ENCODE measurements at regions not wholly inside any gene's neighbourhood (a gene's known extent, or its start where the extent isn't known, plus 50 kb on each side); places are given as distances from the start of the nearest gene placed in this dataset.

DNA sequence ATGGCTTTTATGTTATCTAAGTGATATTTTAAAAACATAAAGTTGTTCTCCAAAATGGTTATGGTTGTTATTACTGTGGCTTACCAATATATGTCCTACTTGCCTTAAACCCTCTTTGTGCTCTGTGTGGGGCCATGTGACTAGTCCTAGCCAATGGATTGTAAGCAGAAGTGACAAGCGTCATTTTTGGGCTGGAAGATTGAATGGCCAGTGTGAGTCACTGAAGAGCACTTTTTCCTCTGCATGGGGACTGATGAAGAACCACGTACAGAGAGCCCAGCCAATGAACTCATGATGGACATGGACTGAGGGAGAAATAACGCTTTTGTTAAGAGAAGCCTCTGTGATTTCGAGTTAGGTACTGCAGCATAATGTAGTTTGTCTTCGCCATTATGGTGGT lies 332.7 kb downstream of the EDEM1 start:
- Histone ChIP-seq H3K9me3 (no peaks in the 10 kb centered on the region), H3K36me3 (no peaks in the 10 kb centered on the region), H3K27me3 (no peaks in the 10 kb centered on the region), H3K4me3 (no peak overlapping the region)
- DNase-seq, result no peak

DNA sequence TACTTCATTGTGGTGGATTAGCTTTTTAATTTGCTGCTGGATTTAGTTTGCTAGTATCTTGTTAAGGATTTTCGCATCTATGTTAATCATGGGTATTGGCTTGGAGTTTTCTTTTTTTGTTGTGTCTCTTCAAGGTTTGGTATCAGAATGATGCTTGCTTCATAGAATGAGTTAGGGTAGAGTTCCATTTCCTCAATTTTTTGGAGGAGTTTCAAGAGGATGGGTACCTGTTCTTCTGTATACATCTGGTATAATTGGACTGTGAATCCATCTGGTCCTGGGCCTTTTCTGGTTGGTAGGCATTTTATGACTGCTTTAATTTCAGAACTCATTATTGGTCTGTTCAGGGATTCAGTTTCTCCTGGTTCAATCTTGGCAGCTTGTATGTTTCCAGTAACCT lies 335.6 kb downstream of the EDEM1 start:
- Histone ChIP-seq H3K27me3 (no peaks in the 10 kb centered on the region), H3K4me3 (no peak overlapping the region), H3K36me3 (no peaks in the 10 kb centered on the region), H3K9me3 (no peaks in the 10 kb centered on the region)
- DNase-seq, result no peak

DNA sequence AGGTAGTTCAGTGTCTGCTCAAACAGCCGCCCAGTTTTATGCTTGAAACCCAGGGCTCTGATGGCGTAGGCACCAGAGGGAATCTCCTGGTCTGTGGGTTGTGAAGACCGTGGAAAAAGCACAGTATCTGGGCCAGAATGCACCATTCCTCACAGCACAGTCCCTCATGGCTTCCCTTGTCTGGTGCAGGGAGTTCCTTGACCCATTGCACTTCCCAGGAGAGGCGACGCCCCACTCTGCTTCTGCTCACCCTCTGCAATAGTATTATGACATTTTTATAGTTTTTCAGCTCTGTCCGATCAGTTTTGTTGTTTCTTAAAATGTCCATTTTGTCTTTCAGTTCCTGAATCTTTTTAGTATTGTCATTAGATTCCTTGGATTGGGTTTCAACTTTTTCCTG lies 343.5 kb downstream of the EDEM1 start:
- H3K9me3 ChIP-seq, result no peaks in the 10 kb centered on the region
- no peaks in the 10 kb centered on the region for H3K36me3 ChIP-seq

DNA sequence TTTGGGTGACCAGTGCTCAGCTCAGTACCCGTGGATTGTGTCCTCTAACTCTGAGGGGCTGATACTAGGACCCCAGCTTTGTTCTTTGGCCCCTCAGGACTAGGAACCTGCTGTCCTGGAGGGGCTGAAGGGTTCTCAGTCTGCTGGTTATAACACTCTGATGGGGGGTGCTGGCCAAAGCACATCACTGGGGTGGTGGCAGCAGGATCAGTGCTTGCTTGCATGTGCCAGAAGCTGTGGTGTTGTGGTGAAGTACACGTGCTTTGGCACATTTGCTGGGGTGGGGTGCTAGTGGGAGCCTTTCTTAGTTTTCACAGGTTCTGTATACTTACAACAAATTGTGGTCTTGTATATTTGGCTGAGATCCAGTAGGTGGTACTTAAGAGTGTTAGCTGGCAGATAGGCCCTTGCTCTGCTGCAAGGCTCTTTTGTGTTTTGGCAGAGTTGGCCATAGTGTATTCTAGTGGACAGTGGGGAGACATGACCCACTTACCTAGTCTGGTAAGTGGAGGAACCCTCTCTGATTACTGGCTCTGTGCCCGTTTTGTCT lies 344.3 kb downstream of the EDEM1 start:
- Histone ChIP-seq H3K4me3 (no peak overlapping the region), H3K9me3 (no peaks in the 10 kb centered on the region), H3K36me3 (no peaks in the 10 kb centered on the region), H3K27me3 (no peaks in the 10 kb centered on the region)
- DNase-seq, result no peak

More for the DNA sequence above, 343.5 kb downstream of the EDEM1 start:
- H3K4me3 ChIP-seq, result no peak overlapping the region
- DNase-seq, result no peak
- no peaks in the 10 kb centered on the region for H3K27me3 ChIP-seq

DNA sequence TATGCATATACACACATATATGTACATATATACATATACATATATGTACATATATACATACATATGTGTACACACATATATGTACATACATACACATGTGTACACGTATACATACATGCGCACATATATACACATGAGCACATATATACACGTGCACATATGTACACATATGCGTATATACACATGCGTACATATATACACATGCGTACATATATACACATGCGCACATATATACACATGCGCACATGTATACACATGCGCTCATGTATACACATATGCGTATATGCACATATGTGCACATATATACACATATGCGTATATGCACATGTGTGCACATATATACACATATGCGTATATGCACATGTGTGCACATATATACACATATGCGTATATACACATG lies 353.0 kb downstream of the EDEM1 start:
- H3K27me3 ChIP-seq, result no peaks in the 10 kb centered on the region

DNA sequence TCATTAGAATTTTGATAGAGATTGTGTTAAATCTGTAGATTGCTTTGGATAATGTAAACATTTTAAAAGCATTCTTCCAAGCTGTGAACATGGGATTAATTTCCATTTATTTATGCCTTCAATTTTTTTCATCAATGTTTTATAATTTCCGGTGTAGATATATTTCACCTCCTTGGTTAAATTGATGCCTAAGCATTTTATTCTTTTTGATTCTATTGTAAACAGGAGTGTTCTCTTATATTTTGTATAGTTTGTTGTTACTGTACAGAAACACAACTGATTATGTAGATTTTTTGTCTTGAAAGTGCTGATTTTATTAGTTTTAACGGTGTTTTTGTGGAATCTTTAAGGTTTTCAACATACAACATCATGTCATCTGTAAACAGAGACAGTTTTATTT lies 355.0 kb downstream of the EDEM1 start:
- H3K9me3 ChIP-seq, result no peaks in the 10 kb centered on the region
- H3K36me3 ChIP-seq, result no peaks in the 10 kb centered on the region
- H3K4me3 ChIP-seq, result no peak overlapping the region
- DNase-seq, result no peak
- no peaks in the 10 kb centered on the region for H3K27me3 ChIP-seq

More for the DNA sequence above, 353.0 kb downstream of the EDEM1 start:
- H3K9me3 ChIP-seq, result no peaks in the 10 kb centered on the region
- H3K36me3 ChIP-seq, result no peaks in the 10 kb centered on the region
- DNase-seq, result no peak
- H3K4me3 ChIP-seq, result no peak overlapping the region

DNA sequence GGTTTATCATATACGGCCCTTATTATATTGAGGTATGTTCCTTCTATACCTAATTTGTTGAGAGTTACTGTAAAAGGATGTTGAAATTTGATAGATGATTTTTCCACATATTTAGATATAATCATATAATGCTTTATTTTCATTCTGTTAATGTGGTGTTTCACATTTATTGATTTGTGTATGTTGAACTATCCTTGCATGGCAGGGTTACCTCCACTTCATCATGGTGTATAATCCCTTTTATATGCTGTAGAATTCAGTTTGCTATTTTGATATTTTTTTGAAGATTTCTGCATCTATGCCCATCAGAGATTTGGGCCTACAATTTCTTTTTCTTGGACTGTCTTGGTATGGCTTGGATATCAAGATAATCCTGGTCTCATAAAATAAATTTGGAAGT lies 355.5 kb downstream of the EDEM1 start:
- Histone ChIP-seq H3K9me3 (no peaks in the 10 kb centered on the region), H3K36me3 (no peaks in the 10 kb centered on the region), H3K27me3 (no peaks in the 10 kb centered on the region), H3K4me3 (no peak overlapping the region)
- DNase-seq, result no peak

DNA sequence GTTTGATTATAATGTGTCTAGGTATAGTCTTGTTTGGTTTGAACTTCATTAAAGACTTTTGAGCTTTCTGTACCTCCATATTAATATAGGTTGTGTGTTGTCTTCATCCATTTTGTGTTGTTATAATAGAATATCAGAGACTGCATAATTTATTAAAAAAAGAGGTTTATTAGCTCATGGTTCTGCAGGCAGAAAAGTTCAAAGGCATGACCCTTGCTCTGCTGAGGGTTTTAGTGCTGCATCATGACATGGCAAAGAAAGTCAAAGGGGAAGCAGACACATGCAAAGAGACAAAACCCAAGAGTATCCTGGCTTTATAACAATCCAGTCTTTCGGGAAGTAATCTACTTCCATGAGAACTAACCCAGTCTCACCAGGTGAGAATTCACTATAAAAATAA lies 358.2 kb downstream of the EDEM1 start:
- DNase-seq, result no peak
- Histone ChIP-seq H3K9me3 (no peaks in the 10 kb centered on the region), H3K36me3 (no peaks in the 10 kb centered on the region), H3K4me3 (no peak overlapping the region), H3K27me3 (no peaks in the 10 kb centered on the region)

DNA sequence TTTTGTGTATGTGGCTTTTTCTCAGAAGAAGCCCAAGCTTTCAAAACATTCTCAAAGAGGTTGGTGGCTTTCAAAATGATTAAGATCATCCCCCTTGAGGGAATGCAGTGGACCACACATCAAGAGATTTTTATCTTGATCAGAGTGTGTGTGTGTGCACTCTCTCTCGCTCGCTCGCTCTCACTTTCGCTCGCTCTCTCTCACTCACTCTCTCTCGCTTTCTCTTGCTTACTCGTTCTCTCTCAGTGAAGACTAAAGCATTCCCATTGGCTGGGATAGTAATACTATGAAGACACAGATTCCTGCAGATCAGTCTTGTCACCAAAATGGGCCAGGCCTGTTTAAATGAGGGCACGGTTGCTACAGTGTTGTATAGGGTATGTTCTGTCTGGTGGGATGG lies 365.7 kb downstream of the EDEM1 start:
- DNase-seq, result no peak
- Histone ChIP-seq H3K9me3 (no peaks in the 10 kb centered on the region), H3K4me3 (no peak overlapping the region), H3K36me3 (no peaks in the 10 kb centered on the region), H3K27me3 (no peaks in the 10 kb centered on the region)

DNA sequence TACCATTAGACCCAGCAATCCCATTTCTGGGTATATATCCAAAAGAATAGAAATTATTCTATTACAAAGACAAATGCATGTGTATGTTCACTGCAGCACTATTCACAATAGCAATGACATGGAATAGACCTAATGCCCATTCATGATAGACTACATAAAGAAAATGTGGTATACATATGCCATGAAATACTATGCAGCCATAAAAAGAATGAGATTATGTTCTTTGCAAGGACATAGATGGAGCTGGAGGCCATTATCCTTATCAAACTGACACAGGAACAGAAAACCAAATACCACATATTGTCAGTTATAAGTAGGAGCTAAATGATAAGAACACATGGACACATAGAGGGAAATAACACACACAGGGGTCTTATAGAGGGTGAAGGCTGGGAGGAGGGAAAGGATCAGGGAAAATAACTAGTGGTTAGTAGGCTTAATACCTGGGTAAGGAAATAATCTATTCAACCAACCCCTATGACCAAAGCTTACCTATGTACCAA lies 366.8 kb downstream of the EDEM1 start:
- Histone ChIP-seq H3K36me3 (no peaks in the 10 kb centered on the region), H3K27me3 (no peaks in the 10 kb centered on the region), H3K4me3 (no peak overlapping the region), H3K9me3 (no peaks in the 10 kb centered on the region)
- DNase-seq, result no peak

DNA sequence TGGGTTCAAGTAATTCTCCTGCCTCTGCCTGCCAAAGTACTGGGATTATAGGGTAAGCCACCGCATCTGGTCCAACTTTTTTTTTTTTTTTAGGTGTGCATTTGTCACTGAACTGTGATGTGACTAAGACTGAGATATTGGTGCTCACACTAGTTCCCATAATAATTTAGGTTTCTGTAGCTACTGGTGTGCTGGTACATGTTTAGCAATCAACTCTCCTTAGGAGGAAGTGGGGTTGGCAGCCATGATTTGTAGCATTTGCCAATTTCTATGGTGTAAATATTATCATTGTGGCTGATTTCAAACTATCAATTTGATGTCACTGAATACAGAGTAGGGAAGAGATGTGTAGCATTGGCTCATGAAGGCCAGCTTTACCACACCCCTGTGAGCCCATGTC lies 372.7 kb downstream of the EDEM1 start:
- Histone ChIP-seq H3K36me3 (no peaks in the 10 kb centered on the region), H3K27me3 (no peaks in the 10 kb centered on the region), H3K9me3 (no peaks in the 10 kb centered on the region), H3K4me3 (no peak overlapping the region)
- DNase-seq, result no peak

DNA sequence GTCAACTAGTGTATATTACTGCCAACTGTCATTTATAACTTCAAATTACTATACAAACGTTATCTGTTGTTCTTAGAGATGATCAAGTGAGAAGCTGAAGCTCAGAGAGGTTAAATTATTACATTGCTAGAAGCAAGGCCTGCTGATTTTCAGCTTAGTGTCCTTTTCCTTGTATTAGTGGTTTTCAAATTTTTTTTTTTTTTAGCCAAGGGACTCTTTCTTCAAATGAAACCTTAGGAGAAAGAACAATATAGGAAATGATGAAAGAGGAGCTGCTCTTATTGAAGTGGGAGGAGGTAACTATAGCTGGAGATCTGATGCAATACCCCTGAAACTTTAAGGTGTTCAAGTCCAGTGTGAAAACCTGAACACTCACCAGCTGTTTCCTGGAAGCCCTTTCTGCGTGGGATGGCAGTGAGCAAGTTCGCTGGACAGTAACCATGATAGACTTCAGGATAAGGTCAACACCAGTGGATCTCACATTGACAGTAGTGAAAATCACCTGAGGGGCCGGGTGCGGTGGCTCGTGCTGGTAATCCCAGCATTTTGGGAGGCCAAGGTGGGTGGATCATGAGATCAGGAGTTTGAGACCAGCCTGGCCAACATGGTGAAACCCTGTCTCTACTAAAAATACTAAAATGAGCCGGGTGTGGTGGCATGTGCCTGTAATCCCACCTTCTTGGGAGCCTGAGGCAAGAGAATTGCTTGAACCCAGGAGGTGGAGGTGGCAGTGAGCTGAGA lies 376.2 kb downstream of the EDEM1 start:
- no peaks in the 10 kb centered on the region for H3K27me3 ChIP-seq
- no peak for DNase-seq
- no peaks in the 10 kb centered on the region for H3K9me3 ChIP-seq
- H3K36me3 ChIP-seq, result no peaks in the 10 kb centered on the region
- H3K4me3 ChIP-seq, result no peak overlapping the region

DNA sequence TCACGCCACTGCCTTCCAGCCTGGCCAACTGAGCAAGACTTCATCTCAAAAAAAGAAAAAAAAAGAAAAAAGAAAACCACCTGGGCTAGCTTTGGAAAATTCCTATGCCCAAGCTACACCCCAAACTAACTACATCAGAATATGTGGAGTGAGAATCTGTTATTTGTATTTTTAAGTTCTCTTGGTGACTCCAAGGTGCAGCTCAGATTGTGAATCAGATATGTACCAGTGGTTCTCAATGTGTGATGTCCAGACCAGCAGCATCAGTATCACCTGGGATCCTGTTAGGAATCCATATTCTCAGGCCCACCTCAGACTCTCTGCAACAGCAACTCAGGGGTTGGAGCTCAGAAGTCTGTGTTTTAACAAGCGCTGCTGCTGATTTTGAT lies 376.8 kb downstream of the EDEM1 start:
- Histone ChIP-seq H3K36me3 (no peaks in the 10 kb centered on the region), H3K9me3 (no peaks in the 10 kb centered on the region)
- DNase-seq, result no peak

DNA sequence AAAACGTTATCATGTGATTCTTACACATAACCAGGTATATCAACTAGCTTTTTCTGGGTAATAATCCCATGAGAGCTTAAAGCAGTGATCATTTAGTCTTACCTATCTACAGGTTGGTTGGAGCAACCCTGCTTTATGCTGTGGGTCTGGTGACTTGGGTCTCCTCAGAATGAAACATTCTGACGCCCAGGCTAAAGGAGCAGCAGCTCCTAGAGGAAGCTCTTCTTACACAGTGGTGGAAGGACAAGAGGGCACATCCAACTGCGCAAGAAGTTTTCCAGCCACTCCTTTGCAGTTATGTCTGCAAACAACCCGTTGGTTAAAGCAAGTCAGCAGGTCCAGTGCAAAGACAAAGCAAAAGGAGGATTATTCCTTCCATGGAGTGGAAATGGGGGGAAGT lies 377.5 kb downstream of the EDEM1 start:
- Histone ChIP-seq H3K36me3 (no peaks in the 10 kb centered on the region), H3K27me3 (no peaks in the 10 kb centered on the region), H3K4me3 (no peak overlapping the region), H3K9me3 (no peaks in the 10 kb centered on the region)
- DNase-seq, result no peak

More for the DNA sequence above, 376.8 kb downstream of the EDEM1 start:
- Histone ChIP-seq H3K4me3 (no peak overlapping the region), H3K27me3 (no peaks in the 10 kb centered on the region)

DNA sequence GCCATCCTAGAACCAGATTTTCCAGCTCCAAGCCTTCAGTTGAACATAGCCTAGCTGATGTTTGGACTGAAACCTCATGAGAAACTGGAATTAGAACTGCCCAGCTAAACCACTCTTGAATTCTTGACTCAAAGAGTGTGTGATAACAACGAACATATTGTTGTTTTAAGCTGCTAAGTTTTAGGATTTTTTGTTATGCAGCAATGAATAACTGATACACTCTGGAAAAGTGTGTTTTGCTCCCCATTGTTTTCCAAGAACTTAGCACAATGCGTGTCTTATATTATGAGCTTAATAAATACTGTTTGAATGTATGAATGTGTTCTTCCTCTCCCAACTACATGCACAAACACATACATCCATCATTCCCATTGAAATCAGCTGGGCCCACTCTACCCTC lies 379.6 kb downstream of the EDEM1 start:
- no peak overlapping the region for H3K4me3 ChIP-seq
- H3K9me3 ChIP-seq, result no peaks in the 10 kb centered on the region
- no peak for DNase-seq

DNA sequence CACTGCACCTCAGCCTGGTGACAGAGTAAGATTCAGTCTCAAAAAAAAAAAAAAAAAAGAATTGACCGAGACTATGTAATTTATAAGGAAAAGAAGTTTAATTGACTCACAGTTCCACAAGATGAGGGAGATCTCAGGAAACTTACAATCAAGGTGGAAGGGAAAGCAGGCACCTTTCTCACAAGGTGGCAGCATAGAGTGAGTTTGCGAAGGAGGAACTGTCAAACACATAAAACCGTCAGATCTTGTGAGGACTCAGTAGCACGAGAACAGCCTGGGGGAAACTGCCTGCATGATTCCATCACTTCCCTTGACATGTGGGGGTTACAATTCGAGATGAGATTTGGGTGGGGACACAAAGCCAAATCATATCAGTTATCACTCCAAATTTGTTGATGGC lies 380.9 kb downstream of the EDEM1 start:
- no peaks in the 10 kb centered on the region for H3K27me3 ChIP-seq
- H3K4me3 ChIP-seq, result no peak overlapping the region
- no peak for DNase-seq
- no peaks in the 10 kb centered on the region for H3K36me3 ChIP-seq
- no peaks in the 10 kb centered on the region for H3K9me3 ChIP-seq

More for the DNA sequence above, 379.6 kb downstream of the EDEM1 start:
- H3K27me3 ChIP-seq, result no peaks in the 10 kb centered on the region
- no peaks in the 10 kb centered on the region for H3K36me3 ChIP-seq

DNA sequence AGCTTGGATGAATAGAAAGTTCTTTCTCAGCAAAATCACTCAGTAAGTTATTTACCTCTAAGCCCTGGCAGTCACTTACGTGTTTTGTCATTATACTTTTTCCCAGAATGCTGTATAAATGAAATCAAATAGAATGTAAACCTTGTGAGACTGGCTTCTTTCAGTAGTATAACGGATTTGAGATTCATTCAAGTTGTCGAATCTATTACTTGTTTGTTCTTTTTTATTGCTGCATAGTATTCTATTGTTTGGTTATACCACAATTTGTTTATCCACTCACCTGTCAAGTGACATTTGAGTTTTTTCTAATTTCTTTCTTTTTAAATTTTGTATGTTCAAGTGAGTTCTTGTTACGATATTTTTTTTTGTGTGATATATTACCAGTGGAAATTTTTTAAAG lies 381.6 kb downstream of the EDEM1 start:
- Histone ChIP-seq H3K27me3 (no peaks in the 10 kb centered on the region), H3K9me3 (no peaks in the 10 kb centered on the region), H3K4me3 (no peak overlapping the region), H3K36me3 (no peaks in the 10 kb centered on the region)
- no peak for DNase-seq

DNA sequence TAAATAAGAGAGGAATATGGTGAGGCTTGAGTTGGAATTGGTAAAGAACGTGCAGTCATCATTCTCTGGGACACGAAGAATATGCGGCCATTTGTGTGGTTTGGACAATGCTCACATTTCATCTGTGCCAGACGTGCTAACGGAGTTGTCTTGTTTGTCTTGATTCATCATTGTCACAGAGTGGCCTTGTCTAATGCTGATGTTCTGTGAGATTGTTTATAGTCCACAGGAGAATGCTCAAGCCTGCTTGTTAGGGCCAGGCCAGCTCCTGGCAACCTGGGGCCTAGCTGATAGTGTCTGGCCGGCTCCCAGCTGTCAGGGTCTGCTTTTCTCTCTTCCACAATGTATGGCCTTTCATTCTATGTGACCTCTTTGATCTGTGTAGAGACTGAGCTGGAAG lies 384.7 kb downstream of the EDEM1 start:
- H3K4me3 ChIP-seq, result no peak overlapping the region
- no peaks in the 10 kb centered on the region for H3K36me3 ChIP-seq
- no peaks in the 10 kb centered on the region for H3K9me3 ChIP-seq
- no peak for DNase-seq
- no peaks in the 10 kb centered on the region for H3K27me3 ChIP-seq

Data from MG63 (cell line).